ENCODE measurements at regions not wholly inside any gene's neighbourhood (a gene's known extent, or its start where the extent isn't known, plus 50 kb on each side); places are given as distances from the start of the nearest gene placed in this dataset.
A peak's percentile ranks its signal among the peaks of the same experiment; 100 is the strongest.

GRCh38 chr3:156609546-156609945, 54.6 kb upstream of the SSR3 start:
- no peaks in the 10 kb centered on the region for H3K9me3 ChIP-seq (ENCODE audit: control insufficient read depth in 5 of 5, low read length in 5 of 5)

DNA sequence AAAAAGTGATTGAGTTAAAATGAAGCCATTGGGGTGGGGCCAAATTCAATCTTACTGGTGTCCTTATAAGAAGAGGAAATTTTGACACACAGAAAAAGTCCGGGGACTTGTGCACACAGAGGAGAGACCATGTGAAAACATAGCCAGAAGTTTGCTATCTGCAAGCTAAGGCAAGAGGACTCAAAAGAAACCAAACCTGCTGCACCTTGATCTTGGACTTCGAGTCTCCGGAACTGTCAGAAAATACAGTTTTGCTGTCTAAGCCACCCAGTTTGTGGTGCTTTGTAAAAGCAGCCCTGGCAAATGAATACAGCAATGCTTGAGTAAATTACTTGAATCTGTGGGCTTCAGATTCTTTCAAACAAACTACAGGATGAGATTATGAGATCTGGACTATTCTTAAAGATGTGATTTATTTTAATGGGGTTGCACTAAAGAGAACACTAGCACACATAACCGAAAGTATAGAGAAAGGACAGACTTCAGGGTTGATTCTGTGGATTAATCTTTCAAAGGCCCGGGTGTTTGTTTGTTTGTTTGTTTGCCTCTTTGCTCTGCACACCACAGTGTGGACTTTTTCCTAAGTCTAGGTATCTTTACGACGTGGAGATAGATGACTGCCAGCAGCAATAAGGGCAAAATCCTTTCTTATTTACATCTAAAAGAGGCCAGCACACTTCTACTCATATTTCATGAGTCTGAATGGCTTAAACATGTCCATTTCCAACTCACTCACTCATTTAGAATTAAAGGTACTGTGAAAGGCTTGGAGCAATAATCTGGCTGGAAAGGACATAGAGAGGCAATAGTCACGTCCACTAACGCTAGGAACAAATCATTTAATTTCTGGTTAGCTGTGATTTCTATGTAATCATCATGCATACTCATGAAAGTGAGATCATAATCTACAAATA, 53.9 kb upstream of the SSR3 start:
- H3K27ac ChIP-seq (ENCODE audit: low read depth, low read length): no peak overlapping the region
- H3K9ac ChIP-seq (ENCODE audit: low read length in 5 of 5): no peak overlapping the region
- H3K4me1 ChIP-seq (ENCODE audit: control insufficient read depth in 5 of 5, insufficient read depth in 5 of 5, low read length in 5 of 5): peaks cover 0 to 11% (median 10%) of the 10 kb centered on the region in 5 donors
- no peak overlapping the region for H3K4me3 ChIP-seq (ENCODE audit: low read depth in 1 of 5, low read length in 5 of 5)
- H3K36me3 ChIP-seq (ENCODE audit: control insufficient read depth in 5 of 5, insufficient read depth in 5 of 5, low read length in 5 of 5): no peaks in the 10 kb centered on the region
- H3K9me3 ChIP-seq (ENCODE audit: control insufficient read depth in 5 of 5, low read length in 5 of 5): no peaks in the 10 kb centered on the region
- H3K27me3 ChIP-seq (ENCODE audit: control insufficient read depth in 5 of 5, insufficient read depth in 4 of 5, low read length in 5 of 5): peaks cover 0 to 2% (median 0%) of the 10 kb centered on the region in 5 donors

More at GRCh38 chr3:156609546-156609945, 54.6 kb upstream of the SSR3 start:
- peaks cover 0 to under 1% (median 0%) of the 10 kb centered on the region in 5 donors for H3K27me3 ChIP-seq (ENCODE audit: control insufficient read depth in 5 of 5, insufficient read depth in 4 of 5, low read length in 5 of 5)
- peaks cover 0 to 11% (median 10%) of the 10 kb centered on the region in 5 donors for H3K4me1 ChIP-seq (ENCODE audit: control insufficient read depth in 5 of 5, insufficient read depth in 5 of 5, low read length in 5 of 5)
- no peak overlapping the region for H3K9ac ChIP-seq (ENCODE audit: low read length in 5 of 5)
- H3K4me3 ChIP-seq (ENCODE audit: low read depth in 1 of 5, low read length in 5 of 5): no peak overlapping the region
- H3K27ac ChIP-seq (ENCODE audit: low read depth, low read length): no peak overlapping the region
- H3K36me3 ChIP-seq (ENCODE audit: control insufficient read depth in 5 of 5, insufficient read depth in 5 of 5, low read length in 5 of 5): no peaks in the 10 kb centered on the region

- peaks cover 0 to 11% (median 10%) of the 10 kb centered on the region in 5 donors for H3K4me1 ChIP-seq (ENCODE audit: control insufficient read depth in 5 of 5, insufficient read depth in 5 of 5, low read length in 5 of 5)
- H3K9ac ChIP-seq (ENCODE audit: low read length in 5 of 5): no peak overlapping the region
- H3K27me3 ChIP-seq (ENCODE audit: control insufficient read depth in 5 of 5, insufficient read depth in 4 of 5, low read length in 5 of 5): peaks cover 0 to 2% (median 0%) of the 10 kb centered on the region in 5 donors
- no peak overlapping the region for H3K27ac ChIP-seq (ENCODE audit: low read depth, low read length)
- H3K36me3 ChIP-seq (ENCODE audit: control insufficient read depth in 5 of 5, insufficient read depth in 5 of 5, low read length in 5 of 5): no peaks in the 10 kb centered on the region
- H3K4me3 ChIP-seq (ENCODE audit: low read depth in 1 of 5, low read length in 5 of 5): peak overlapping the region in 1 of 5 donors; percentile 10
- no peaks in the 10 kb centered on the region for H3K9me3 ChIP-seq (ENCODE audit: control insufficient read depth in 5 of 5, low read length in 5 of 5)
Measured at GRCh38 chr3:156606729-156607128, 51.8 kb upstream of the SSR3 start.

DNA sequence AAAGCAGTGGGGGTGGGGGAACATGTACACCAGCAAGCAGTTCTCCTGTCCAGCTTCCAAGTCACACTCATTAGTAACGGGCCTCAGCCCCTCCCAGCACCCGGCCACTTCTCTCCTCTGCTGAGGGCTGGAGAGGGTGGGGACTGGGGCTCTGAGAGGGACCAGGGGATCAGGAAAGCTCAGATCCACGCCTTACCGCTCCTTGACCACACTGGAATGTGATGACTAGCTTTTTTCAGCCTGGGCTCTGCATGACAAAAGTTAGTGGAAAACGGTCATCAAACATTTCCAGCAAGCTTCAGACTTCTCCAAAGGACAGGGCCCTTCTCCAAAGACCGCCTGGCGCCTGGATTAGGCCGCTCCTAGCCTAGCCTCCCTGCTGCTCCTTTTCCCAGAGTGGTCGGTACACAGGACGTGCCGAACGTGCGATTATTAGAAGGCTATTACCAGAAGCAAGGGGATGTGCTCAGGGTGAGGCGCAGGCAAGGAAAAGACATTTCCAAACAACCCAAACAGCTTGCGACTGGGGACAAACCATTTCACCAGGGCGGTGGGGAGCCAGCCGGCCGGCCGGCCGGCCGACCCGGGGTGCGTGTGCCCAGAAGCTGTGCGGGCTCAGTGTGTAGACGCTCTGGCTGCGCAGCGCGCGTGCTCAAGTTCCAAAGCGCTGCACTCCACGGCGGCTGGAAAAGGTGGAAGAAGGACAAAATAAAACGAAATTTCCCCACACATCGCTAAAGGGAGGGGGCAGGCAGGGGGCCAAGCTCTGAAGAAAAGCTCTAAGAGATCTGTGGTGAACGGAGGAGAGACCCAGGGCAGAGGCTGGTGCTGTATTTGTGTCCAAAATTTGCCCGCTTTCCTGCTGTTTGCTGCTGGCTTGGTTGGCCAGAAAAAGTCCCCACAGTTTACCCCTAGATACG, 51.0 kb upstream of the SSR3 start:
- Histone ChIP-seq H3K27me3 (ENCODE audit: control insufficient read depth in 5 of 5, insufficient read depth in 4 of 5, low read length in 5 of 5) (peaks cover 0 to 2% (median 0%) of the 10 kb centered on the region in 5 donors), H3K4me1 (ENCODE audit: control insufficient read depth in 5 of 5, insufficient read depth in 5 of 5, low read length in 5 of 5) (peaks cover 0 to 11% (median 10%) of the 10 kb centered on the region in 5 donors), H3K9me3 (ENCODE audit: control insufficient read depth in 5 of 5, low read length in 5 of 5) (no peaks in the 10 kb centered on the region), H3K9ac (ENCODE audit: low read length in 5 of 5) (peak overlapping the region in 4 of 5 donors; percentile 42 to 67 (median 51)), H3K36me3 (ENCODE audit: control insufficient read depth in 5 of 5, insufficient read depth in 5 of 5, low read length in 5 of 5) (no peaks in the 10 kb centered on the region), H3K4me3 (ENCODE audit: low read depth in 1 of 5, low read length in 5 of 5) (peak overlapping the region; percentile 54 to 79 (median 70)), H3K27ac (ENCODE audit: low read depth, low read length) (peak overlapping the region; percentile 37)

- H3K36me3 ChIP-seq (ENCODE audit: control insufficient read depth in 5 of 5, insufficient read depth in 5 of 5, low read length in 5 of 5): no peaks in the 10 kb centered on the region
- no peak overlapping the region for H3K9ac ChIP-seq (ENCODE audit: low read length in 5 of 5)
- no peaks in the 10 kb centered on the region for H3K9me3 ChIP-seq (ENCODE audit: control insufficient read depth in 5 of 5, low read length in 5 of 5)
- no peak overlapping the region for H3K27ac ChIP-seq (ENCODE audit: low read depth, low read length)
- no peak overlapping the region for H3K4me3 ChIP-seq (ENCODE audit: low read depth in 1 of 5, low read length in 5 of 5)
- H3K27me3 ChIP-seq (ENCODE audit: control insufficient read depth in 5 of 5, insufficient read depth in 4 of 5, low read length in 5 of 5): peaks cover 0 to 2% (median 0%) of the 10 kb centered on the region in 5 donors
- peaks cover 0 to 11% (median 10%) of the 10 kb centered on the region in 5 donors for H3K4me1 ChIP-seq (ENCODE audit: control insufficient read depth in 5 of 5, insufficient read depth in 5 of 5, low read length in 5 of 5)
Measured at GRCh38 chr3:156604642-156605144, 49.8 kb upstream of the SSR3 start.

All from subcutaneous abdominal adipose tissue (tissue), 5 donors.